ENCODE measurements at regions not wholly inside any gene's neighbourhood (a gene's known extent, or its start where the extent isn't known, plus 50 kb on each side); places are given as distances from the start of the nearest gene placed in this dataset.

- no peak for TF ChIP-seq CTCF (IDR thresholded peaks at IDR 0.05)
- Histone ChIP-seq H3K27me3 (no peaks in the 10 kb centered on the region), H3K4me1 (no peaks in the 10 kb centered on the region), H3K9me3 (peaks cover 0 to 8% (median 0%) of the 10 kb centered on the region in 11 donors), H3K4me3 (no peak overlapping the region), H3K27ac (no peak overlapping the region), H3K36me3 (no peaks in the 10 kb centered on the region)
- ATAC-seq (peak in 2 of 8 donors; percentile 55 to 70), DNase-seq (no peak)
- whole genome bisulfite sequencing, 2 donors = 58 to 71% methylated on average over 3 of the region's 3 CpGs
- intact Hi-C loops (cut with DNase I) = no loop called here
Observed at GRCh38 chr15:26214290-26214689, 351.2 kb upstream of the ATP10A start.

DNA sequence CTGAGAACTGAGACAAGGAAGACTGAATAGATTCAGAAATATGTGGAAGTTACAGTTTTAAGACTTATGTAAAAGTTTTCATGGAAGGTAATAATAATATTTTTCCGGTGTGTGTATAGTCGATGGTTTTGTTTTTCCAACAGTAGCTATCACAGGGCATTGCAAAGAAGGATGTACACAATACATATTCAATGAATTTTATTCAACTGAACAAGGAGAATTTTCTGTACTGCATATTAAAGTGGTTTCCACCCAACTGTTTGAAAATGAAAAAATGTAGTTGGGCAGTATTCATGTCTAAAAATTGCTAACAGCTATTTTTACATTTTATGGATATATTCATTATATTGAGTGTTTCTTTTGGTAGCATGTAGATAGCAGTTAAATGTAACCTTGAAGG, 350.3 kb upstream of the ATP10A start:
- Histone ChIP-seq H3K9me3 (peaks cover 0 to 8% (median 0%) of the 10 kb centered on the region in 11 donors), H3K27me3 (no peaks in the 10 kb centered on the region), H3K36me3 (no peaks in the 10 kb centered on the region), H3K4me3 (no peak overlapping the region), H3K4me1 (no peaks in the 10 kb centered on the region), H3K27ac (no peak overlapping the region)
- WGBS, 2 donors = 89% methylated on average over 2 of the region's 2 CpGs
- intact Hi-C loops (cut with DNase I) = no loop called here
- no peak for ATAC-seq
- TF ChIP-seq CTCF (IDR thresholded peaks at IDR 0.05) = no peak
- DNase-seq = no peak

DNA sequence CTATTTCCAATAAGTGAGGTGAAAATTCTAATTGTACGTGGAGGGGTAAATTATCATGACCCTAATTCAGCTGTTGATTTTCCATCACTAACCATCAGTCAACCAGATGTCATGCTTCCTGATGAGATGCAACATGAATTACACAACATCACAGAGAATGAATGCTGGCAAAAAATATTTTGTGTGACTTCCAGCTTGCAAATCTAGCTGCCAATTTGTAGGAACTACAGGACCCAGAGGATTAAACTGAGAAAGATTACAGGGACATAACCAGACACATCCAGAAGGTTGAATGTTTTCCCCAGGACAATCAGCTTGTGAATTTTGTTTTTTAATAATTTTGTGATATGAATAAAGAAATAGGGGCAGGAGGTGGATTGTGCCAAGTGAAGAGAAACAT, 349.0 kb upstream of the ATP10A start:
- WGBS, 2 donors = 63 to 85% methylated on average over 1 of the region's 1 CpG
- Histone ChIP-seq H3K27me3 (no peaks in the 10 kb centered on the region), H3K4me3 (no peak overlapping the region), H3K9me3 (peaks cover 0 to 8% (median 0%) of the 10 kb centered on the region in 11 donors), H3K27ac (no peak overlapping the region), H3K4me1 (no peaks in the 10 kb centered on the region), H3K36me3 (no peaks in the 10 kb centered on the region)
- intact Hi-C loops (cut with DNase I) = no loop called here
- ATAC-seq (no peak), DNase-seq (no peak)
- TF ChIP-seq CTCF (IDR thresholded peaks at IDR 0.05) = no peak

GRCh38 chr15:26210980-26211379, 347.9 kb upstream of the ATP10A start:
- peak in 1 of 8 donors; percentile 37 for ATAC-seq
- Histone ChIP-seq H3K4me3 (no peak overlapping the region), H3K36me3 (no peaks in the 10 kb centered on the region), H3K27ac (no peak overlapping the region), H3K9me3 (no peaks in the 10 kb centered on the region), H3K4me1 (no peaks in the 10 kb centered on the region), H3K27me3 (no peaks in the 10 kb centered on the region)
- DNase-seq = no peak
- TF ChIP-seq CTCF (IDR thresholded peaks at IDR 0.05) = no peak
- intact Hi-C loops (cut with DNase I) = no loop called here
- 44 to 47% methylated on average over 3 of the region's 3 CpGs for WGBS, 2 donors
